H1 (cell line): ENCODE measurements at regions not wholly inside any gene's neighbourhood (a gene's known extent, or its start where the extent isn't known, plus 50 kb on each side); places are given as distances from the start of the nearest gene placed in this dataset.

ENCODE experiments used
- CTCF ChIA-PET: fragments of 300-600 bp; sonication (Branson Sonifier 250); formaldehyde crosslinking; loops from one replicate; lab custom pipeline; 2021; ENCODE audit not compliant: partially characterized antibody; lab: Charles Lee
- POLR2A ChIA-PET: fragments of 300-600 bp; sonication (Branson Sonifier 250); formaldehyde crosslinking; loops from one replicate; lab custom pipeline; 2021; ENCODE audit warnings: inconsistent platforms; ENCODE audit not compliant: partially characterized antibody; lab: Charles Lee
- DNase-seq, 2 experiments: peaks; one replicate each; pipeline versions ENCODE4 v3.0.0 to v3.0.0-alpha.2; 2010 to 2022; ENCODE audit warnings: low spot score in 2 of 2, low read depth in 1 of 2, mixed read lengths in 1 of 2
- FAIRE-seq: peaks from 2 replicates; lab custom pipeline; 2011; peaks lifted over from hg19 to GRCh38; lab: Jason Lieb, UNC
- H2AFZ ChIP-seq: 2 replicates; pipeline ENCODE4 v1.8.1; 2012; ENCODE audit warnings: low read length, inconsistent platforms
- H2AK5ac ChIP-seq: 2 replicates; pipeline ENCODE4 v1.6.1; 2013; ENCODE audit warnings: low read depth, low read length
- H2BK120ac ChIP-seq: replicated peaks from 2 replicates; pipeline ENCODE3; 2013; ENCODE audit warnings: low read depth, low read length, inconsistent platforms
- H2BK12ac ChIP-seq: 2 replicates; pipeline ENCODE4 v1.6.1; 2013; ENCODE audit warnings: low read depth, low read length
- H2BK15ac ChIP-seq: 2 replicates; pipeline ENCODE4 v1.6.1; 2013; ENCODE audit warnings: low read length
- H2BK20ac ChIP-seq: 2 replicates; pipeline ENCODE4 v1.6.1; 2013; ENCODE audit warnings: low read length
- H2BK5ac ChIP-seq: 2 replicates; pipeline ENCODE4 v1.6.1; 2013; ENCODE audit warnings: low read depth, low read length
- H3K14ac ChIP-seq: 2 replicates; pipeline ENCODE4 v1.6.1; 2013; ENCODE audit warnings: inconsistent platforms; ENCODE audit not compliant: insufficient read length
- H3K18ac ChIP-seq: 2 replicates; pipeline ENCODE4 v1.6.1; 2013; ENCODE audit warnings: low read length; ENCODE audit errors: extremely low read depth
- H3K23ac ChIP-seq: 2 replicates; pipeline ENCODE4 v1.6.1; 2013; ENCODE audit warnings: inconsistent platforms; ENCODE audit not compliant: insufficient read length
- H3K23me2 ChIP-seq: 2 replicates; pipeline ENCODE4 v1.6.1; 2013; ENCODE audit warnings: low read depth, low read length
- H3K27ac ChIP-seq: 2 replicates; pipeline ENCODE4 v1.6.1; 2011; ENCODE audit warnings: low read depth, low read length, inconsistent platforms
- H3K27me3 ChIP-seq, 4 experiments: replicated peaks in 1 of 4; 1 replicate in 1 of 4; 2 replicates in 3 of 4; pipeline versions ENCODE4 v1.6.1 to v1.8.1; 2011 to 2013; ENCODE audit warnings: low read length in 3 of 4, mild to moderate bottlenecking in 3 of 4, inconsistent platforms in 2 of 4, mixed read lengths in 2 of 4, moderate library complexity in 1 of 4; ENCODE audit not compliant: control insufficient read depth in 3 of 4, insufficient read depth in 3 of 4; ENCODE audit errors: extremely low read depth in 1 of 4
- H3K36me3 ChIP-seq, 4 experiments: 2 replicates each; pipeline versions ENCODE4 v1.6.1 to v1.8.1; 2011 to 2013; ENCODE audit warnings: mild to moderate bottlenecking in 4 of 4, low read length in 3 of 4, moderate library complexity in 2 of 4, control low read depth in 1 of 4, inconsistent platforms in 1 of 4; ENCODE audit not compliant: insufficient read depth in 4 of 4, control insufficient read depth in 2 of 4
- H3K4ac ChIP-seq: replicated peaks from 2 replicates; pipeline ENCODE3; 2013; ENCODE audit warnings: low read length, low read depth, mixed read lengths, inconsistent platforms; ENCODE audit not compliant: insufficient read length
- H3K4me1 ChIP-seq, 4 experiments: replicated peaks in 1 of 4; 1 replicate in 1 of 4; 2 replicates in 3 of 4; pipeline versions ENCODE4 v1.6.1 to v1.8.1; 2011 to 2013; ENCODE audit warnings: low read length in 3 of 4, inconsistent platforms in 2 of 4, mixed read lengths in 1 of 4; ENCODE audit not compliant: insufficient read depth in 4 of 4, control insufficient read depth in 3 of 4
- H3K4me2 ChIP-seq, 2 experiments: 2 replicates each; pipeline versions ENCODE4 v1.6.1 to v1.8.1; 2011 to 2013; ENCODE audit warnings: low read depth in 2 of 2, low read length in 2 of 2, control low read depth in 1 of 2, inconsistent platforms in 1 of 2, mild to moderate bottlenecking in 1 of 2; ENCODE audit not compliant: insufficient read depth in 1 of 2
- H3K4me3 ChIP-seq, 4 experiments: fragments of 200-600, 300-600 bp in 1 of 4; sonication (generic), shearing (Covaris generic), sonication (Bioruptor Twin) in 1 of 4; 2 replicates each; pipeline versions ENCODE4 v1.5.1 to v1.8.1; 2011 to 2016; ENCODE audit warnings: low read length in 4 of 4, low read depth in 3 of 4, control low read depth in 2 of 4, inconsistent platforms in 2 of 4, mild to moderate bottlenecking in 2 of 4, mixed read lengths in 1 of 4, moderate library complexity in 1 of 4; ENCODE audit not compliant: insufficient read depth in 2 of 4; ENCODE audit errors: extremely low read depth in 1 of 4
- H3K56ac ChIP-seq: replicated peaks from 2 replicates; pipeline ENCODE3; 2013; ENCODE audit warnings: low read depth, mild to moderate bottlenecking, mixed read lengths, low read length, inconsistent platforms; ENCODE audit not compliant: insufficient read length
- H3K79me1 ChIP-seq: 2 replicates; pipeline ENCODE4 v1.6.1; 2013; ENCODE audit warnings: low read depth, low read length, control low read depth
- H3K79me2 ChIP-seq, 2 experiments: 2 replicates each; pipeline versions ENCODE4 v1.6.1 to v1.8.1; 2012 to 2013; ENCODE audit warnings: low read length in 2 of 2, mild to moderate bottlenecking in 2 of 2, inconsistent platforms in 1 of 2; ENCODE audit not compliant: insufficient read depth in 2 of 2, control insufficient read depth in 1 of 2
- H3K9ac ChIP-seq, 4 experiments: replicated peaks in 1 of 4; 1 replicate in 1 of 4; 2 replicates in 3 of 4; pipeline versions ENCODE4 v1.6.1 to v1.8.1; 2011 to 2013; ENCODE audit warnings: low read depth in 3 of 4, low read length in 3 of 4, control low read depth in 2 of 4, mild to moderate bottlenecking in 2 of 4, moderate library complexity in 2 of 4, inconsistent platforms in 1 of 4; ENCODE audit errors: extremely low read depth in 1 of 4
- H3K9me3 ChIP-seq, 2 experiments: 2 replicates each; pipeline versions ENCODE4 v1.6.1 to v1.8.1; 2012 to 2013; ENCODE audit warnings: mild to moderate bottlenecking in 2 of 2, moderate library complexity in 2 of 2, control low read depth in 1 of 2, inconsistent platforms in 1 of 2, low read depth in 1 of 2, low read length in 1 of 2, mixed read lengths in 1 of 2; ENCODE audit not compliant: insufficient read depth in 2 of 2
- H4K20me1 ChIP-seq, 2 experiments: replicated peaks in 1 of 2; 2 replicates each; pipeline versions ENCODE3 to v1.8.1; 2011 to 2013; ENCODE audit warnings: inconsistent platforms in 2 of 2, low read length in 2 of 2, mild to moderate bottlenecking in 1 of 2; ENCODE audit not compliant: insufficient read depth in 2 of 2, control insufficient read depth in 1 of 2
- H4K5ac ChIP-seq: 2 replicates; pipeline ENCODE4 v1.6.1; 2013; ENCODE audit warnings: low read length, low read depth, mixed read lengths, inconsistent platforms; ENCODE audit not compliant: insufficient read length
- H4K8ac ChIP-seq: 2 replicates; pipeline ENCODE4 v1.8.0; 2013; ENCODE audit warnings: mild to moderate bottlenecking, moderate library complexity, low read length, inconsistent platforms; ENCODE audit not compliant: insufficient read depth; ENCODE audit errors: extremely low read depth
- H4K91ac ChIP-seq: replicated peaks from 2 replicates; pipeline ENCODE3; 2013; ENCODE audit warnings: low read length, mixed read lengths, inconsistent platforms; ENCODE audit not compliant: insufficient read length
- ASH2L ChIP-seq: fragments of 200-600, 300-600 bp; sonication (generic); IDR thresholded peaks from one replicate; pipeline ENCODE4 v1.7.1; 2017; ENCODE audit warnings: low read length
- BACH1 ChIP-seq: IDR thresholded peaks from 2 replicates; pipeline ENCODE4 v1.6.1; 2012; ENCODE audit warnings: low read length, improper control_type of control experiment
- CBX5 ChIP-seq: fragments of 300-800, 300-1000 bp; sonication (generic); IDR thresholded peaks from 2 replicates; pipeline ENCODE4 v1.7.1; 2016; ENCODE audit warnings: antibody characterized with exemption, low read length, low read depth
- CHD1 ChIP-seq: IDR thresholded peaks from 2 replicates; pipeline ENCODE4 v1.6.1; 2012; ENCODE audit warnings: low read depth, low read length, improper control_type of control experiment
- CTBP2 ChIP-seq: IDR thresholded peaks from 2 replicates; pipeline ENCODE4 v1.7.0; 2011; ENCODE audit warnings: borderline replicate concordance, mild to moderate bottlenecking, moderate library complexity, mixed read lengths, low read length; ENCODE audit not compliant: insufficient read depth, insufficient read length
- CTCF ChIP-seq, 3 experiments: IDR thresholded peaks; 1 replicate in 2 of 3; 2 replicates in 1 of 3; pipeline versions ENCODE4 v1.5.1 to v1.6.1; 2011; ENCODE audit warnings: low read length in 3 of 3, mild to moderate bottlenecking in 3 of 3, inconsistent platforms in 2 of 3, low read depth in 1 of 3, moderate library complexity in 1 of 3; ENCODE audit not compliant: insufficient read depth in 1 of 3; ENCODE audit errors: control extremely low read depth in 1 of 3
- POLR2A ChIP-seq, 2 experiments: IDR thresholded peaks; 1 replicate in 1 of 2; 2 replicates in 1 of 2; pipeline ENCODE4 v1.6.1; 2011; ENCODE audit warnings: low read depth in 2 of 2, low read length in 2 of 2, mild to moderate bottlenecking in 2 of 2; ENCODE audit errors: control extremely low read depth in 1 of 2
- POLR2AphosphoS5 ChIP-seq: IDR thresholded peaks from 2 replicates; pipeline ENCODE4 v1.6.1; 2011; ENCODE audit warnings: low read depth, low read length
- RAD21 ChIP-seq, 2 experiments: IDR thresholded peaks in 1 of 2; conservative IDR thresholded peaks in 1 of 2; 2 replicates each; pipeline ENCODE4 v1.6.1; 2011; ENCODE audit warnings: low read depth in 2 of 2, low read length in 2 of 2, improper control_type of control experiment in 1 of 2, inconsistent platforms in 1 of 2, mild to moderate bottlenecking in 1 of 2, moderate library complexity in 1 of 2
- SAP30 ChIP-seq: fragments of 300-600 bp; sonication (generic); IDR thresholded peaks from 2 replicates; pipeline ENCODE4 v1.7.1; 2012; ENCODE audit warnings: low read length, moderate library complexity, mild to moderate bottlenecking, inconsistent platforms; ENCODE audit not compliant: insufficient read depth, insufficient replicate concordance
- SUZ12 ChIP-seq: fragments of 200-600 bp; sonication (generic); IDR thresholded peaks from 2 replicates; pipeline ENCODE4 v1.6.1; 2012; ENCODE audit warnings: mild to moderate bottlenecking, inconsistent platforms, low read length, moderate library complexity, mixed read lengths
- YY1 ChIP-seq: IDR thresholded peaks from 2 replicates; pipeline ENCODE4 v1.6.1; 2011; ENCODE audit warnings: low read depth, mild to moderate bottlenecking, low read length
- WGBS, 2 experiments: shearing (Covaris generic) in 1 of 2; methylation state at CpG; one replicate each; pipeline versions ENCODE4 v1.1.6 to v1.1.7; 2013 to 2015; ENCODE audit warnings: low lambda C conversion rate in 2 of 2, mixed read lengths in 2 of 2, inconsistent platforms in 1 of 2, low coverage in 1 of 2, missing lambda C conversion rate in 1 of 2; ENCODE audit not compliant: insufficient replicate concordance in 2 of 2, insufficient coverage in 1 of 2, insufficient read length in 1 of 2; ENCODE audit errors: extremely low coverage in 1 of 2, missing lambda C conversion rate in 1 of 2; 5-methylcytosine and 5-hydroxymethylcytosine counted together

- H3K18ac ChIP-seq, result no peak overlapping the region
- no peak overlapping the region for H2AK5ac ChIP-seq
- TF ChIP-seq POLR2AphosphoS5, result no peak
- no peak for TF ChIP-seq SAP30
- no peak for TF ChIP-seq SUZ12
- no peak for TF ChIP-seq CTCF (IDR thresholded peaks at IDR 0.05; ENCODE audit: control extremely low read depth in 1 of 3, insufficient read depth in 1 of 3, low read depth in 1 of 3, low read length in 3 of 3)
- no peak for TF ChIP-seq CHD1
- no peak for TF ChIP-seq YY1
- no peak for TF ChIP-seq CBX5
- TF ChIP-seq ASH2L, result no peak
- no peak for TF ChIP-seq CTBP2
- no peak for TF ChIP-seq POLR2A (IDR thresholded peaks at IDR 0.05; ENCODE audit: control extremely low read depth in 1 of 2, low read depth in 2 of 2, low read length in 2 of 2)
- no peak for TF ChIP-seq BACH1
- no peak for TF ChIP-seq RAD21 (IDR thresholded peaks at IDR 0.05 in 1 of 2, conservative IDR thresholded peaks at IDR 0.05 in 1 of 2; ENCODE audit: low read depth in 2 of 2, low read length in 2 of 2)
- TF ChIP-seq, all 59 proteins: peak for 0
- H3K9ac ChIP-seq, result no peak overlapping the region
- no peak overlapping the region for H3K4ac ChIP-seq
- no peaks in the 10 kb centered on the region for H3K27me3 ChIP-seq
- no peak overlapping the region for H4K8ac ChIP-seq
- no peak overlapping the region for H3K56ac ChIP-seq
- no peaks in the 10 kb centered on the region for H3K36me3 ChIP-seq
- H4K5ac ChIP-seq, result no peak overlapping the region
- CTCF ChIA-PET, result no interaction called here
- no peaks in the 10 kb centered on the region for H4K20me1 ChIP-seq
- peak overlapping the region; percentile 80; the same call in 1 of the 2 replicates for H2BK12ac ChIP-seq
- no peaks in the 10 kb centered on the region for H3K4me1 ChIP-seq
- no peak overlapping the region for H3K23ac ChIP-seq
- H3K14ac ChIP-seq, result no peak overlapping the region
- no peak overlapping the region; the same call in 1 of the 2 replicates for H2BK5ac ChIP-seq
- no peaks in the 10 kb centered on the region for H3K23me2 ChIP-seq
- no peaks in the 10 kb centered on the region for H3K79me2 ChIP-seq
- no peak overlapping the region for H2BK15ac ChIP-seq
- no peaks in the 10 kb centered on the region for H3K79me1 ChIP-seq
- WGBS, 2 experiments, result 95% methylated on average over 3 of the region's 3 CpGs; no CpG with 5 or more reads in 1 of the 2 experiments
- no peak overlapping the region for H3K4me3 ChIP-seq
- H3K27ac ChIP-seq, result no peak overlapping the region
- no peak overlapping the region for H2AFZ ChIP-seq
- peak overlapping the region; percentile 51 for H4K91ac ChIP-seq
- POLR2A ChIA-PET, result no interaction called here
- no peak for FAIRE-seq
- H3K4me2 ChIP-seq, result no peak overlapping the region
- H2BK120ac ChIP-seq, result no peak overlapping the region
- no peak for DNase-seq
- H2BK20ac ChIP-seq, result no peak overlapping the region
- H3K9me3 ChIP-seq, result no peaks in the 10 kb centered on the region
These were observed 451.2 kb downstream of the USP25 start for GRCh38 chr21:16181018-16181417.
